Breast epithelium (tissue), 4 donors: ENCODE measurements at regions not wholly inside any gene's neighbourhood (a gene's known extent, or its start where the extent isn't known, plus 50 kb on each side); places are given as distances from the start of the nearest gene placed in this dataset.

Experiments used
- DNase-seq, 2 donors: peaks; one replicate each; pipeline ENCODE4 v3.0.0-alpha.2; 2019; ENCODE audit warnings: low spot score in 2 of 2
- H3K27ac ChIP-seq, 2 donors: fragments of 200-600 bp; sonication (generic) in 1 of 2; one replicate each; pipeline ENCODE4 v1.5.1; 2016 to 2019; ENCODE audit warnings: mild to moderate bottlenecking in 1 of 2
- H3K27me3 ChIP-seq, 2 donors: fragments of 200-600 bp; sonication (generic) in 1 of 2; one replicate each; pipeline versions ENCODE4 v1.5.1 to v1.6.0; 2017 to 2019; ENCODE audit warnings: control low read depth in 1 of 2, mild to moderate bottlenecking in 1 of 2
- H3K36me3 ChIP-seq: fragments of 200-600 bp; one replicate; pipeline ENCODE4 v1.5.1; 2019
- H3K4me1 ChIP-seq, 2 donors: fragments of 200-600 bp; sonication (generic); one replicate each; pipeline ENCODE4 v1.5.1; 2016 to 2019; ENCODE audit warnings: control low read depth in 1 of 2
- H3K4me3 ChIP-seq, 3 donors: fragments of 200-600 bp; sonication (generic); 1 replicate in 2 of 3; 2 replicates in 1 of 3; pipeline ENCODE4 v1.5.1; 2016 to 2019; ENCODE audit warnings: mild to moderate bottlenecking in 3 of 3, moderate library complexity in 2 of 3
- H3K9me3 ChIP-seq, 2 donors: fragments of 200-600 bp; sonication (generic) in 1 of 2; one replicate each; pipeline ENCODE4 v1.5.1; 2016 to 2019; ENCODE audit warnings: control low read depth in 1 of 2
- POLR2A ChIP-seq: fragments of 450-650 bp; IDR thresholded peaks from one replicate; pipeline ENCODE4 v1.6.1; 2016; ENCODE audit warnings: antibody characterized with exemption, mild to moderate bottlenecking, moderate library complexity
- POLR2AphosphoS5 ChIP-seq, 3 donors: sonication (generic); formaldehyde crosslinking; IDR thresholded peaks; one replicate each; pipeline ENCODE4 v1.6.1; 2017; ENCODE audit warnings: antibody characterized with exemption in 3 of 3
- intact Hi-C: fragments of 100-400 bp; cut with DNase I; formaldehyde crosslinking; loops from one replicate; pipeline ENCODE4 v1.15.1; 2023; ENCODE audit warnings: low total_unique reads
- TF ChIP-seq, protein P1 (sequence below), 3 donors: fragments of 450-650 bp; IDR thresholded peaks; one replicate each; pipeline ENCODE4 v1.5.1; 2016 to 2017; ENCODE audit warnings: antibody characterized with exemption in 3 of 3, mild to moderate bottlenecking in 3 of 3, moderate library complexity in 3 of 3

DNA sequence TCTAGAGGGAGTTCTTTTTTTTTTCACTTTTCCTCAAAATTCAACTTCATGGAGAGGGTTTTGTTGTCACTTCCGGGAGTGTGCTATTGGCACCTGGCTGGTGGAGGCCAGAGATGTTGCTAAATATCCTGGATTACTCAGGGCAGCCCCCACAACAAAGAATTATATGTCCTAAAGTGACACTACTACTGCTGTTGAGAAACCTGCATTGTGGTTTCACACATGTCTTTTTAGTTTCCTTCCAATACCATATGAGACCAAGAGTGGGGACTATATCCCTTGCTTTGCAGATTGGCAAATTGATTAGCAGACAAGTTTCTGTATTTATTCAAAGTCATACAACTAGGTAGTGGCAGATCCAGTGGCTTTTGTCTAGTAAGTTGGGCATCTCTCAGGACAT, 826.8 kb downstream of the TRIB2 start:
- Histone ChIP-seq H3K9me3 (no peaks in the 10 kb centered on the region), H3K36me3 (peaks cover 3% of the 10 kb centered on the region), H3K4me1 (no peaks in the 10 kb centered on the region), H3K27me3 (no peaks in the 10 kb centered on the region), H3K4me3 (no peak overlapping the region), H3K27ac (no peak overlapping the region)
- no peak for DNase-seq
- intact Hi-C loops, result no loop called here
- TF ChIP-seq POLR2AphosphoS5 (IDR thresholded peaks at IDR 0.05) (no peak), POLR2A (no peak)
- TF ChIP-seq, protein P1, sequence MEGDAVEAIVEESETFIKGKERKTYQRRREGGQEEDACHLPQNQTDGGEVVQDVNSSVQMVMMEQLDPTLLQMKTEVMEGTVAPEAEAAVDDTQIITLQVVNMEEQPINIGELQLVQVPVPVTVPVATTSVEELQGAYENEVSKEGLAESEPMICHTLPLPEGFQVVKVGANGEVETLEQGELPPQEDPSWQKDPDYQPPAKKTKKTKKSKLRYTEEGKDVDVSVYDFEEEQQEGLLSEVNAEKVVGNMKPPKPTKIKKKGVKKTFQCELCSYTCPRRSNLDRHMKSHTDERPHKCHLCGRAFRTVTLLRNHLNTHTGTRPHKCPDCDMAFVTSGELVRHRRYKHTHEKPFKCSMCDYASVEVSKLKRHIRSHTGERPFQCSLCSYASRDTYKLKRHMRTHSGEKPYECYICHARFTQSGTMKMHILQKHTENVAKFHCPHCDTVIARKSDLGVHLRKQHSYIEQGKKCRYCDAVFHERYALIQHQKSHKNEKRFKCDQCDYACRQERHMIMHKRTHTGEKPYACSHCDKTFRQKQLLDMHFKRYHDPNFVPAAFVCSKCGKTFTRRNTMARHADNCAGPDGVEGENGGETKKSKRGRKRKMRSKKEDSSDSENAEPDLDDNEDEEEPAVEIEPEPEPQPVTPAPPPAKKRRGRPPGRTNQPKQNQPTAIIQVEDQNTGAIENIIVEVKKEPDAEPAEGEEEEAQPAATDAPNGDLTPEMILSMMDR (IDR thresholded peaks at IDR 0.05), result no peak

DNA sequence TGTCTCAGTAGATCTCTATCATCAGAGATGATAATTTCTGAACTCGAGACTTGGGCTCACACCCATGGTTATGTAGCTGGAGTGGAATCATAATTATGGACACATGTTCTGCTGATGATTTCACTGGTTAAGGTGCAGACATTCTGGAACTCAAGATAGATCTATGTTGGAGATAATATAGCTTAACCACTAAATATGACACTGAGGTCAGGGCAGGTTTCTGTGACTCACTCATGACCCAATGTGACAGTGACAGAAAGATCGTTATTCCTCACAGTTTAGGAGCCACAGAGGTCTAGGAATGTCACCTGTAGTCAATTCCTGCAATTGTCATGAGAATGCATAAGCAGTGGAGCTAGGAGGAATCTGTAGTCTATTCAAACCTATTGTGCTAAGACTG, 828.6 kb downstream of the TRIB2 start:
- intact Hi-C loops, result no loop called here
- TF ChIP-seq POLR2AphosphoS5 (IDR thresholded peaks at IDR 0.05) (no peak), POLR2A (no peak)
- TF ChIP-seq, protein P1 (IDR thresholded peaks at IDR 0.05), result no peak
- no peak for DNase-seq
- H3K36me3 ChIP-seq, result peaks cover 3% of the 10 kb centered on the region
- no peaks in the 10 kb centered on the region for H3K4me1 ChIP-seq
- H3K27me3 ChIP-seq, result no peaks in the 10 kb centered on the region
- H3K27ac ChIP-seq, result no peak overlapping the region
- H3K9me3 ChIP-seq, result no peaks in the 10 kb centered on the region
- no peak overlapping the region for H3K4me3 ChIP-seq

DNA sequence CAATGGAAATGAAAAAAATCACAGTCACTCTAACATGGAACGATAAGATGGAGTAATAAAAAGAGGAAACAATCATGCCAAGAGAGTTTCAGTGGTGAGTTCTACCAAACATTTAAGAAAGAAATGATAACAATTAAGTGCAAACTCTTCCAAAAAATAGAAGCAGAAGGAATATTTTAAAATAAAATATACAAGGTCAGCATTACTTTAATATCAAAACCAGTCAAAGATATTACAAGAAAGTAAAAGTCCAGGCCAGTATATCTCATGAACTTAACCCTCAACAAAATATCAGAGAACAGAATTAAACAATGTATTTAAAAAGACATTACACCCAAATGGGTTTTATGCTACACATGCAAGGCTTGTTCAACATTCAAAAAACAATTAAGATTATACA, 829.4 kb downstream of the TRIB2 start:
- Histone ChIP-seq H3K4me3 (no peak overlapping the region), H3K36me3 (peaks cover 3% of the 10 kb centered on the region), H3K4me1 (no peaks in the 10 kb centered on the region), H3K27ac (no peak overlapping the region), H3K27me3 (no peaks in the 10 kb centered on the region), H3K9me3 (no peaks in the 10 kb centered on the region)
- no peak for DNase-seq
- TF ChIP-seq, protein P1 (IDR thresholded peaks at IDR 0.05), result no peak
- intact Hi-C loops, result no loop called here

DNA sequence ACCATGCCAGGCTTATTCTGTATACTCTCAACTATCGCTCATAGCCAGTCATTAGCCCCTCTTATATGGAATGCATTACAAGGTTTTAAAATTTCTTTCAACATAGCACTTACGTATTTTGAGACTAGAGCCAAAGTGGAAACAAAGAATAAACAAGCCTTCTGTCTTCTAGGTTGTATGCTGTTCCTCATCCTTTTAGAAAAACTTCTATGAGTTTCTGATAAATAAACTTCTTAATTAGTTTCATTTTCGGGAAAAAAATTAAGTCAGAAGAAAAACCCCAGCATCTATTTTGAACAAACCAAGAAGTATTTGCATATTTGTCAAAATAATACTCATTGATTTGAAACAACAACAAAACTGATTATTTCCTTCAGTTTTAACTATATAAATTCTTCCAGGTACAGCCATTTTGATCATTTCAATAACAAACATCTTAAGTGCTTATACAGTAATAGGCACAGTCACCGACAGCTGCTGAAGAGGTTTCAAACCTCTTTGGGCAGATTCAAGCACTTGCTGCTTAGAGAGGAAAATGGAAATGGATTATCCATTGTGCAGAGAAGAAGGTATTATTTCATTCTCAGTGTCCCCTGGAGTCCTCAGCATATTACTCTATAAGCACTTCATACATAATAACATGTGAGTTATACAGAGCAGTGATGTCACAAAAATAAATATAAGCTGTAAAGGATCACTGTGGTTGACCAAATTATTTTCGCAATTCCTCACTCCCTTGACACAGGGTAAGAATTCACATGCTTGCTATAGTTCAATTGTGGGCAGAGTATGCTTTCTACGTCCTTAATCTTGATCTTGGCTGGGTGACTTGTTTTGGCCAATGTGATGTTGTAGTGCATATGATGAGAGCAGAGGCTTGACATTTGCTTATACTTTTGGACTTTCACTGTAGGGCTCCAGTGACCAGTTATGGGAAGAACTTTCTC, 833.8 kb downstream of the TRIB2 start:
- Histone ChIP-seq H3K36me3 (no peaks in the 10 kb centered on the region), H3K27me3 (no peaks in the 10 kb centered on the region), H3K9me3 (no peaks in the 10 kb centered on the region), H3K4me3 (no peak overlapping the region), H3K27ac (no peak overlapping the region), H3K4me1 (no peaks in the 10 kb centered on the region)
- TF ChIP-seq POLR2AphosphoS5 (IDR thresholded peaks at IDR 0.05), result no peak
- no peak for TF ChIP-seq POLR2A
- TF ChIP-seq, protein P1 (IDR thresholded peaks at IDR 0.05), result no peak
- intact Hi-C loops, result no loop called here
- DNase-seq, result no peak

DNA sequence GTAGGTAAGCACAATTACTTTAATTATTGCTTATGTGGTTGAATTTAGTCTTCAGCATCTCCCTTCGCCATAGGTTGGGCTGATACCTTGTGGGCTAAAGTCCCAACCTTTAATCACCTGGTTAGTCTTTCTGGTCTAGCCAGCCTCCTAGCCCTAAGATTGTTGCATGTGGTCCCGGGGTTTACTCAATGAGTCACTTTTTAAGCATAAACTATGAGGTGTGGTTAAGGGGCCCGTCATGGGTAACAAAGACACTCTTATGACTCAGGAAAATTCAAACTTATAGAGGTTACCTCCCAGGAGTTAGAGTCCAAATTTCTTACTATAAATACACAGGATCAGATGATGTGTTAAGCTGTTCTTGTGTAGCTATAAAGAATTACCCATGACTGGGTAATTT, 841.6 kb downstream of the TRIB2 start:
- Histone ChIP-seq H3K36me3 (no peaks in the 10 kb centered on the region), H3K9me3 (peaks cover 0 to 4% of the 10 kb centered on the region in 2 donors), H3K4me3 (no peak overlapping the region), H3K27ac (no peak overlapping the region), H3K4me1 (no peaks in the 10 kb centered on the region), H3K27me3 (no peaks in the 10 kb centered on the region)
- intact Hi-C loops, result no loop called here
- TF ChIP-seq POLR2AphosphoS5 (IDR thresholded peaks at IDR 0.05) (no peak), POLR2A (no peak)
- TF ChIP-seq, protein P1 (IDR thresholded peaks at IDR 0.05), result no peak
- DNase-seq, result no peak
